Astrocyte (in vitro differentiated cells and primary cell): ENCODE measurements at regions not wholly inside any gene's neighbourhood (a gene's known extent, or its start where the extent isn't known, plus 50 kb on each side); places are given as distances from the start of the nearest gene placed in this dataset.

Experiments used
- DNase-seq: peaks from one replicate; pipeline ENCODE4 v3.0.0-alpha.2; 2010; ENCODE audit warnings: low read depth
- FAIRE-seq: peaks from 2 replicates; lab custom pipeline; 2011; peaks lifted over from hg19 to GRCh38; lab: Jason Lieb, UNC
- H2AFZ ChIP-seq: 2 replicates; pipeline ENCODE4 v1.6.0; 2012; ENCODE audit warnings: low read depth, low read length, inconsistent platforms
- H3K27ac ChIP-seq: 2 replicates; pipeline ENCODE4 v1.5.1; 2011; ENCODE audit warnings: low read depth, low read length, inconsistent platforms
- H3K27me3 ChIP-seq: 2 replicates; pipeline ENCODE4 v1.6.0; 2011; ENCODE audit warnings: low read length, inconsistent platforms; ENCODE audit not compliant: insufficient read depth
- H3K36me3 ChIP-seq: 2 replicates; pipeline ENCODE4 v1.5.1; 2011; ENCODE audit warnings: low read length, inconsistent platforms; ENCODE audit not compliant: insufficient read depth
- H3K4me1 ChIP-seq: 2 replicates; pipeline ENCODE4 v1.5.1; 2011; ENCODE audit warnings: low read length, inconsistent platforms; ENCODE audit not compliant: insufficient read depth
- H3K4me2 ChIP-seq: 2 replicates; pipeline ENCODE4 v1.6.0; 2012; ENCODE audit warnings: low read length, inconsistent platforms
- H3K4me3 ChIP-seq: 2 replicates; pipeline ENCODE4 v1.5.1; 2011; ENCODE audit warnings: low read depth, mild to moderate bottlenecking, low read length, inconsistent platforms; ENCODE audit not compliant: insufficient read depth
- H3K79me2 ChIP-seq: 2 replicates; pipeline ENCODE4 v1.6.0; 2012; ENCODE audit warnings: mild to moderate bottlenecking, low read length, inconsistent platforms; ENCODE audit not compliant: insufficient read depth
- H3K9ac ChIP-seq: 2 replicates; pipeline ENCODE4 v1.6.0; 2012; ENCODE audit warnings: mild to moderate bottlenecking, low read length, inconsistent platforms
- H3K9me3 ChIP-seq: 2 replicates; pipeline ENCODE4 v1.5.1; 2012; ENCODE audit warnings: low read depth, mild to moderate bottlenecking, low read length, inconsistent platforms; ENCODE audit not compliant: insufficient read depth
- H4K20me1 ChIP-seq: 2 replicates; pipeline ENCODE4 v1.6.0; 2012; ENCODE audit warnings: low read length, inconsistent platforms; ENCODE audit not compliant: insufficient read depth
- H3K27ac Mint-ChIP-seq: one replicate; pipeline ENCODE4 v1.8.0; 2021; ENCODE audit warnings: mild to moderate bottlenecking, mixed read lengths; ENCODE audit not compliant: unreplicated experiment
- H3K27me3 Mint-ChIP-seq: one replicate; pipeline ENCODE4 v1.8.0; 2021; ENCODE audit warnings: low read depth, mixed read lengths; ENCODE audit not compliant: unreplicated experiment
- H3K36me3 Mint-ChIP-seq: one replicate; pipeline ENCODE4 v1.8.0; 2021; ENCODE audit warnings: low read depth, mixed read lengths; ENCODE audit not compliant: unreplicated experiment
- H3K4me1 Mint-ChIP-seq: one replicate; pipeline ENCODE4 v1.8.0; 2021; ENCODE audit warnings: low read depth, mixed read lengths; ENCODE audit not compliant: unreplicated experiment
- H3K4me3 Mint-ChIP-seq: one replicate; pipeline ENCODE4 v1.8.0; 2021; ENCODE audit warnings: mild to moderate bottlenecking, moderate library complexity, mixed read lengths; ENCODE audit not compliant: unreplicated experiment
- H3K9me3 Mint-ChIP-seq: one replicate; pipeline ENCODE4 v1.8.0; 2021; ENCODE audit warnings: mild to moderate bottlenecking, mixed read lengths; ENCODE audit not compliant: unreplicated experiment
- CTCF ChIP-seq: IDR thresholded peaks from 2 replicates; pipeline ENCODE4 v1.5.1; 2011; ENCODE audit warnings: low read depth, mild to moderate bottlenecking, inconsistent platforms, low read length, moderate library complexity; ENCODE audit not compliant: insufficient read depth
- EZH2 ChIP-seq: IDR thresholded peaks from 2 replicates; pipeline ENCODE4 v1.6.1; 2012; ENCODE audit warnings: mild to moderate bottlenecking, low read length, inconsistent platforms; ENCODE audit not compliant: insufficient read depth

- Mint-ChIP-seq H3K4me1 (peaks cover 25% of the 10 kb centered on the region), H3K4me3 (no peak overlapping the region), H3K27ac (no peak overlapping the region), H3K27me3 (peaks cover 8% of the 10 kb centered on the region), H3K9me3 (peaks cover 2% of the 10 kb centered on the region), H3K36me3 (peaks cover 2% of the 10 kb centered on the region)
- H3K9me3 ChIP-seq, result no peaks in the 10 kb centered on the region
- H3K4me1 ChIP-seq, result peaks cover 20% of the 10 kb centered on the region
- no peak for FAIRE-seq
- H3K27me3 ChIP-seq, result peaks cover 3% of the 10 kb centered on the region
- H3K4me3 ChIP-seq, result no peak overlapping the region
- DNase-seq, result no peak
- TF ChIP-seq CTCF (no peak), EZH2 (no peak)
- H3K9ac ChIP-seq, result no peak overlapping the region
- H3K27ac ChIP-seq, result no peak overlapping the region
- no peaks in the 10 kb centered on the region for H3K79me2 ChIP-seq
- no peaks in the 10 kb centered on the region for H4K20me1 ChIP-seq
- H3K36me3 ChIP-seq, result no peaks in the 10 kb centered on the region
- H2AFZ ChIP-seq, result no peak overlapping the region
- H3K4me2 ChIP-seq, result no peak overlapping the region
Observed at GRCh38 chr2:20521193-20521592, 74.3 kb downstream of the RHOB start.

GRCh38 chr2:20521682-20522189 is 74.9 kb downstream of the RHOB start:
- Histone ChIP-seq H2AFZ (no peak overlapping the region), H3K27me3 (peaks cover 3% of the 10 kb centered on the region), H3K4me2 (no peak overlapping the region), H3K4me3 (no peak overlapping the region), H4K20me1 (no peaks in the 10 kb centered on the region), H3K9me3 (no peaks in the 10 kb centered on the region), H3K79me2 (no peaks in the 10 kb centered on the region), H3K4me1 (peaks cover 20% of the 10 kb centered on the region), H3K36me3 (no peaks in the 10 kb centered on the region), H3K9ac (no peak overlapping the region), H3K27ac (no peak overlapping the region)
- peaks cover 8% of the 10 kb centered on the region for H3K27me3 Mint-ChIP-seq
- H3K36me3 Mint-ChIP-seq, result peaks cover 2% of the 10 kb centered on the region
- no peak for FAIRE-seq
- peaks cover 2% of the 10 kb centered on the region for H3K9me3 Mint-ChIP-seq
- H3K4me1 Mint-ChIP-seq, result peaks cover 22% of the 10 kb centered on the region
- DNase-seq, result no peak
- H3K27ac Mint-ChIP-seq, result no peak overlapping the region
- no peak overlapping the region for H3K4me3 Mint-ChIP-seq
- TF ChIP-seq CTCF (no peak), EZH2 (no peak)

GRCh38 chr2:20523073-20523798 is 76.4 kb downstream of the RHOB start:
- FAIRE-seq (no peak), DNase-seq (no peak)
- Mint-ChIP-seq H3K4me1 (peaks cover 24% of the 10 kb centered on the region), H3K9me3 (peaks cover 2% of the 10 kb centered on the region), H3K36me3 (peaks cover 2% of the 10 kb centered on the region), H3K27ac (peak overlapping the region; percentile 87), H3K4me3 (no peak overlapping the region), H3K27me3 (peaks cover 8% of the 10 kb centered on the region)
- TF ChIP-seq EZH2 (no peak), CTCF (no peak)
- H3K9ac ChIP-seq, result no peak overlapping the region
- H3K36me3 ChIP-seq, result no peaks in the 10 kb centered on the region
- H4K20me1 ChIP-seq, result no peaks in the 10 kb centered on the region
- H3K4me1 ChIP-seq, result peaks cover 21% of the 10 kb centered on the region
- no peak overlapping the region for H3K4me3 ChIP-seq
- peaks cover 3% of the 10 kb centered on the region for H3K27me3 ChIP-seq
- H2AFZ ChIP-seq, result no peak overlapping the region
- no peak overlapping the region for H3K27ac ChIP-seq
- no peaks in the 10 kb centered on the region for H3K9me3 ChIP-seq
- H3K79me2 ChIP-seq, result no peaks in the 10 kb centered on the region
- no peak overlapping the region for H3K4me2 ChIP-seq
